ENCODE measurements at regions not wholly inside any gene's neighbourhood (a gene's known extent, or its start where the extent isn't known, plus 50 kb on each side); places are given as distances from the start of the nearest gene placed in this dataset.

- intact Hi-C loops (cut with DNase I), result no loop called here
- Histone ChIP-seq H3K4me1 (no peaks in the 10 kb centered on the region), H3K9me3 (no peaks in the 10 kb centered on the region), H3K36me3 (no peaks in the 10 kb centered on the region), H3K27me3 (no peaks in the 10 kb centered on the region), H3K27ac (no peak overlapping the region), H3K4me3 (no peak overlapping the region)
- TF ChIP-seq CTCF (IDR thresholded peaks at IDR 0.05) (no peak), POLR2AphosphoS5 (IDR thresholded peaks at IDR 0.05; ENCODE audit: insufficient read depth in 1 of 2, low read depth in 1 of 2) (no peak), POLR2A (IDR thresholded peaks at IDR 0.05) (no peak)
- DNase-seq (ENCODE audit: extremely low spot score in 2 of 2), result no peak
Observed at GRCh38 chr4:163895378-163896005, 401.0 kb downstream of the TMA16 start.

GRCh38 chr4:163901319-163901718 is 406.8 kb downstream of the TMA16 start:
- Histone ChIP-seq H3K4me1 (no peaks in the 10 kb centered on the region), H3K9me3 (no peaks in the 10 kb centered on the region), H3K27ac (no peak overlapping the region), H3K4me3 (no peak overlapping the region), H3K36me3 (no peaks in the 10 kb centered on the region), H3K27me3 (no peaks in the 10 kb centered on the region)
- intact Hi-C loops (cut with DNase I), result no loop called here
- no peak for TF ChIP-seq CTCF (IDR thresholded peaks at IDR 0.05)
- no peak for TF ChIP-seq POLR2A (IDR thresholded peaks at IDR 0.05)
- TF ChIP-seq POLR2AphosphoS5 (IDR thresholded peaks at IDR 0.05; ENCODE audit: insufficient read depth in 1 of 2, low read depth in 1 of 2), result no peak
- no peak for DNase-seq (ENCODE audit: extremely low spot score in 2 of 2)

GRCh38 chr4:163902417-163902816 is 407.9 kb downstream of the TMA16 start:
- TF ChIP-seq POLR2AphosphoS5 (IDR thresholded peaks at IDR 0.05; ENCODE audit: insufficient read depth in 1 of 2, low read depth in 1 of 2) (no peak), POLR2A (IDR thresholded peaks at IDR 0.05) (no peak), CTCF (IDR thresholded peaks at IDR 0.05) (no peak)
- DNase-seq (ENCODE audit: extremely low spot score in 2 of 2), result no peak
- intact Hi-C loops (cut with DNase I), result no loop called here
- Histone ChIP-seq H3K4me1 (no peaks in the 10 kb centered on the region), H3K9me3 (no peaks in the 10 kb centered on the region), H3K27ac (no peak overlapping the region), H3K27me3 (no peaks in the 10 kb centered on the region), H3K4me3 (no peak overlapping the region), H3K36me3 (no peaks in the 10 kb centered on the region)

- Histone ChIP-seq H3K27me3 (no peaks in the 10 kb centered on the region), H3K4me1 (no peaks in the 10 kb centered on the region), H3K27ac (no peak overlapping the region), H3K36me3 (no peaks in the 10 kb centered on the region), H3K9me3 (no peaks in the 10 kb centered on the region), H3K4me3 (no peak overlapping the region)
- TF ChIP-seq CTCF (IDR thresholded peaks at IDR 0.05) (no peak), POLR2A (IDR thresholded peaks at IDR 0.05) (no peak)
- intact Hi-C loops (cut with DNase I), result no loop called here
- no peak for DNase-seq (ENCODE audit: extremely low spot score in 2 of 2)
Observed at GRCh38 chr4:163911891-163912290, 417.4 kb downstream of the TMA16 start.

GRCh38 chr4:163913571-163913970 is 419.1 kb downstream of the TMA16 start:
- intact Hi-C loops (cut with DNase I), result no loop called here
- H3K9me3 ChIP-seq, result no peaks in the 10 kb centered on the region
- H3K36me3 ChIP-seq, result no peaks in the 10 kb centered on the region
- no peak overlapping the region for H3K4me3 ChIP-seq
- no peak overlapping the region for H3K27ac ChIP-seq
- TF ChIP-seq CTCF (IDR thresholded peaks at IDR 0.05) (no peak), POLR2A (IDR thresholded peaks at IDR 0.05) (no peak), POLR2AphosphoS5 (IDR thresholded peaks at IDR 0.05; ENCODE audit: insufficient read depth in 1 of 2, low read depth in 1 of 2) (no peak)
- H3K4me1 ChIP-seq, result no peaks in the 10 kb centered on the region
- DNase-seq (ENCODE audit: extremely low spot score in 2 of 2), result no peak
- no peaks in the 10 kb centered on the region for H3K27me3 ChIP-seq

Measured in vagina (tissue), 2 donors.